ENCODE measurements at regions not wholly inside any gene's neighbourhood (a gene's known extent, or its start where the extent isn't known, plus 50 kb on each side); places are given as distances from the start of the nearest gene placed in this dataset.

DNA sequence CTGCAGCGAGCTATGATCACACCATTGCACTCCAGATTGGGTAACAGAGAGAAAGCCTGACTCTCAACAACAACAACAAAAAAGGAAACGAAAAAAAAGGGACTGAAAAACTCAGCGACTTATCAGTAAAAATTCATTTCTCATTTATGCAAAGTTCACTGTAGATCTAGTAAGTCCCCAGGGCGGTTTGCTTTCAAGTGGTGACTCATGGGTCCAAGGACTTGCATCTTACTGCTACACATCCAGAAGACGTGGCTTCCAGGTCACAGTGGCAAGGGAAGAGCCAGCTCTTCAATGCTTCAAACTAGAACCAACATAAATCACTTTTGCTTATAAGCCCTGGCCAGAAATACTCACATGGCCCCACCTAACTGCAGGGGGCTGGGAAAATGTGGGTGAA, 178.3 kb upstream of the AUTS2 start:
- TF ChIP-seq, protein P1, sequence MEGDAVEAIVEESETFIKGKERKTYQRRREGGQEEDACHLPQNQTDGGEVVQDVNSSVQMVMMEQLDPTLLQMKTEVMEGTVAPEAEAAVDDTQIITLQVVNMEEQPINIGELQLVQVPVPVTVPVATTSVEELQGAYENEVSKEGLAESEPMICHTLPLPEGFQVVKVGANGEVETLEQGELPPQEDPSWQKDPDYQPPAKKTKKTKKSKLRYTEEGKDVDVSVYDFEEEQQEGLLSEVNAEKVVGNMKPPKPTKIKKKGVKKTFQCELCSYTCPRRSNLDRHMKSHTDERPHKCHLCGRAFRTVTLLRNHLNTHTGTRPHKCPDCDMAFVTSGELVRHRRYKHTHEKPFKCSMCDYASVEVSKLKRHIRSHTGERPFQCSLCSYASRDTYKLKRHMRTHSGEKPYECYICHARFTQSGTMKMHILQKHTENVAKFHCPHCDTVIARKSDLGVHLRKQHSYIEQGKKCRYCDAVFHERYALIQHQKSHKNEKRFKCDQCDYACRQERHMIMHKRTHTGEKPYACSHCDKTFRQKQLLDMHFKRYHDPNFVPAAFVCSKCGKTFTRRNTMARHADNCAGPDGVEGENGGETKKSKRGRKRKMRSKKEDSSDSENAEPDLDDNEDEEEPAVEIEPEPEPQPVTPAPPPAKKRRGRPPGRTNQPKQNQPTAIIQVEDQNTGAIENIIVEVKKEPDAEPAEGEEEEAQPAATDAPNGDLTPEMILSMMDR (conservative IDR thresholded peaks at IDR 0.05; ENCODE audit: low read depth, low read length) = no peak
- TF ChIP-seq EZH2 (IDR thresholded peaks at IDR 0.05; ENCODE audit: borderline replicate concordance, low read depth, low read length, poor library complexity, severe bottlenecking) = no peak

All from A673 (cell line).